ENCODE measurements at regions not wholly inside any gene's neighbourhood (a gene's known extent, or its start where the extent isn't known, plus 50 kb on each side); places are given as distances from the start of the nearest gene placed in this dataset.
"Not testable (repeated sequence)": the region's sequence is repeated elsewhere in the genome, so short reads cannot be mapped to it uniquely, and the experiment has no call there.

DNA sequence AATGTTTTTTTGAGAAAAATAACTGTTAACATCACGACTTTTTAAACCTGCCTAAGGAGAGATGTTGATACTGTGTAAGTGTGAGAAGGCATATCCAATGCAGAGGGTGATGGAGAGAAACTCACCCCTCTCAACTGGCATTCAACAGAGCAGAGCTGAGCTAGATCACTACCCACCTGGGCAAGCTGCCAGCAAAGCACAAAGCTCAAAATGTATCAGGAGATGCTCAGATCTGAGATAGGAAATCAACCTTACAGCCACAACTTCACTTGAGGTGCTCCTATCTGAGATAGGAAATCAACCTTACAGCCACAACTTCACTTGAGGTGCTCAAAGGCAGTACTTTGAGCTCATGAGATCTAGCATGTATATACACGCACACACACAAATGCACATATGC, 151.5 kb upstream of the PDE1C start:
- TF ChIP-seq CTCF (IDR thresholded peaks at IDR 0.05; ENCODE audit: extremely low read depth, missing control alignments), result no peak
- no peak for DNase-seq (ENCODE audit: low spot score)

DNA sequence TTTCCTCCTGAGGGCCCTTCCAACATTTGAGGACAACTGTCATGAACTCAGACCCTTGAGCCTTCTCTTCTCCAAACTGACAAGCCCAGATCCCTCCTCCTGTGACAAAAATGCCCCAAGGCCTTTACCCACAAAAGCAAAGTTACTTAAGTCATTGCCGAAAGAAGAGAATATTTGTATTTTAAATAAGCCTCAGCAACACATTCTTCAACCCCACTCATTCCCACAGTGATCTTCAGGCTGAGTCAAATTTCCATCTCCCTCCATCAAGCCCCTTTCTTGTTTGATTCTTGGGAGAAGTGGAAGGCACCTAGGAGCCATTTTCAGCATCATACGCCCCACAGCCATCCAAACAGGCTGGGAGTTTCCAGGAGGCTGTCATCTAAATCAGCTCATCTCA, 150.8 kb upstream of the PDE1C start:
- no peak for DNase-seq (ENCODE audit: low spot score)
- TF ChIP-seq CTCF (IDR thresholded peaks at IDR 0.05; ENCODE audit: extremely low read depth, missing control alignments), result no peak

DNA sequence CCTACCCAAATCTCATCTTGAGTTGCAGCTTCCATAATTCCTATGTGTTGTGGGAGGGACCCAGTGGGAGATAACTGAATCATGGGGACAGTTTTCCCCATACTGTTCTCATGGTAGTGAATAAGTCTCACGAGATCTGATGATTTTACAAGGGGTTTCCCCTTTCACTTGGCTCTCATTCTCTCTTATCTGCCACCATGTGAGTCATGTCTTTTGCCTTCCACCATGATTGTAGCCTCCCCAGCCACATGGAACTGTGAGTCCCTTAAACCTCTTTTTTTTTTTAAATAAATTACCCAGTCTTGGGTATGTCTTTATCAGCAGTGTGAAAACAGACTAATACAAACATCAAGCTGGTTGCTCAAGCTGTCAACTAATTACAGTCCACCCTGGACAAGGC, 149.6 kb upstream of the PDE1C start:
- not testable (repeated sequence) for DNase-seq (ENCODE audit: low spot score)

DNA sequence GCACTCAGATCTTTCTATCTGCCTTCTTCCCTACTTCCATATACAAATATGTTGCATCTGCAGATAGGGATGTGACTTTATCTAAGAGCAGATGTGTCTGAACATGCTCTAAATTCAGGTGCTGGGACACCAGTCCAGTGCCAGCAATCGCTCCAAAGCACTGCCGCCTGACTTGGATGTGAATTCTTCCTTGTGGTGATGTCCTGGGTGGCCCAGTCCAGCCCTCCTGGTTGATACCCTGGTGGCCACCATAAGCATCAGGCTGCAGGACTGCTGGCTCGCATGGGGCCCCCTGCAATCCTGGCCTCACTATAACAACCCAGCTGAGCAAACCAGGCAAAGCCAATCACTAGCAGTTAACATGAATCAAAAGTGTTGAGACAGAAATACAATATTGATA, 149.2 kb upstream of the PDE1C start:
- DNase-seq (ENCODE audit: low spot score), result no peak
- TF ChIP-seq CTCF (IDR thresholded peaks at IDR 0.05; ENCODE audit: extremely low read depth, missing control alignments), result no peak

DNA sequence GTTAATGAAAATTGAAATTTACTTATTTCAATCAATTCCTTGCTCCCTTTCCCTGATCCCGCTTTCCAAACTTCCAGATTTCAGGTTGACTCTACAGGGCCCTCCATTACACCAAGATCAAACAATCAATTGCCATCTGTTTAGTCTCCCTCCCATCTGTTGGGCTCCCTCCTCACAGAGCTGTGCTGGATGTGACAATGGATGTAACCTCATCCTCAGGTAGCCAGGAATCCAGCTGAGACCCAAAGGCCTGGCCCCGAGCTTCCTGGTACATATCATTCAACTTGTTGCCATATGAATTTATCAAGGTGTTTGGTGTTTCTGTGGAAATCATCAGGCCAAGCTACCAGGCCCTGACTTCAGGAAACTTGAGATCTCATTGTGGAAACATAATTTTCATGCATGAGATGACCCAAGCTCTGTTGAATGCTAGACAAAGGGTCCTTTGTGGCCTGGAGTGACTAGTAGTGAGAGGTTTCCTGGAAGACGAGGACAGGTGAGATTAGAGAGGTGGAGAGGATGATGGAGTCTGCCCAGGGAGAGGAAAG, 148.6 kb upstream of the PDE1C start:
- TF ChIP-seq CTCF (IDR thresholded peaks at IDR 0.05; ENCODE audit: extremely low read depth, missing control alignments), result no peak
- no peak for DNase-seq (ENCODE audit: low spot score)

- no peak for DNase-seq (ENCODE audit: low spot score)
- no peak for TF ChIP-seq CTCF (IDR thresholded peaks at IDR 0.05; ENCODE audit: extremely low read depth, missing control alignments)
Observed at GRCh38 chr7:32218154-32218467, 147.9 kb upstream of the PDE1C start.

GRCh38 chr7:32217341-32218153, 147.3 kb upstream of the PDE1C start:
- TF ChIP-seq CTCF (IDR thresholded peaks at IDR 0.05; ENCODE audit: extremely low read depth, missing control alignments), result no peak
- DNase-seq (ENCODE audit: low spot score), result no peak

DNA sequence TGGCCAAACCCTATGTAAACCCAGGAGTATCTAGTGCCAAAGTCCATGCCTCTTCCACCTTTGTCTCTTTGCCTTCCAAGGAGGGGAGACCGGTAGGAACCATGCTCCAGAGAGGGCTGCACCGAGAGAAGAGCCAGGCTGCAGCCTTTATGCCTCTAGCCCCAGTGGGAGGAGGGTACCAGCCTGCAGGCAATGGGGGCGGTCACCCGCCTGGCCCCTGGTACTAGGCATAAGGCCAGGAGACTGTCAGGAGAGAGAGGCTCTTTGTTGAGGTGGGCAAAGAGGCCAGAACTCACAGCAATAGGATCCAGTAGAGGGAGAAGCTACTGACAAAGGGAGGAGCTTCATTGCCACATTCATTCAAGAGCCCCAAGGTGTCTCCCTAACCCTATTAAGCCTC, 146.6 kb upstream of the PDE1C start:
- no peak for TF ChIP-seq CTCF (IDR thresholded peaks at IDR 0.05; ENCODE audit: extremely low read depth, missing control alignments)
- DNase-seq (ENCODE audit: low spot score), result no peak

Data from GM20000 (cell line).